H9 (cell line): ENCODE measurements at regions not wholly inside any gene's neighbourhood (a gene's known extent, or its start where the extent isn't known, plus 50 kb on each side); places are given as distances from the start of the nearest gene placed in this dataset.

ENCODE experiments used
- DNase-seq: peaks from one replicate; pipeline ENCODE4 v3.0.0-alpha.2; 2017
- H2AFZ ChIP-seq: one replicate; pipeline ENCODE4 v1.6.1; 2013; ENCODE audit warnings: mild to moderate bottlenecking, low read length, control low read depth, moderate library complexity
- H2AK5ac ChIP-seq: 2 replicates; pipeline ENCODE4 v1.6.1; 2013; ENCODE audit warnings: low read length, control low read depth, mixed read lengths; ENCODE audit not compliant: insufficient read length
- H2BK120ac ChIP-seq: one replicate; pipeline ENCODE4 v1.6.1; 2013; ENCODE audit warnings: low read depth, mild to moderate bottlenecking, low read length, control low read depth, inconsistent platforms; ENCODE audit not compliant: poor library complexity, severe bottlenecking
- H2BK12ac ChIP-seq: 2 replicates; pipeline ENCODE4 v1.6.1; 2013; ENCODE audit warnings: low read length, control low read depth, mixed read lengths, low read depth; ENCODE audit not compliant: insufficient read length
- H2BK15ac ChIP-seq: 2 replicates; pipeline ENCODE4 v1.6.1; 2013; ENCODE audit warnings: low read depth, low read length, control low read depth
- H2BK20ac ChIP-seq: one replicate; pipeline ENCODE4 v1.6.1; 2013; ENCODE audit warnings: low read depth, mild to moderate bottlenecking, low read length, control low read depth, inconsistent platforms; ENCODE audit not compliant: poor library complexity, severe bottlenecking
- H2BK5ac ChIP-seq: 2 replicates; pipeline ENCODE4 v1.6.1; 2013; ENCODE audit warnings: low read length, control low read depth, mixed read lengths; ENCODE audit not compliant: insufficient read length
- H3K14ac ChIP-seq: 2 replicates; pipeline ENCODE4 v1.6.1; 2013; ENCODE audit warnings: low read length, control low read depth; ENCODE audit not compliant: insufficient read depth
- H3K18ac ChIP-seq: 2 replicates; pipeline ENCODE4 v1.6.1; 2013; ENCODE audit warnings: low read depth, mild to moderate bottlenecking, mixed read lengths, low read length, control low read depth; ENCODE audit not compliant: insufficient read length
- H3K23ac ChIP-seq: 2 replicates; pipeline ENCODE4 v1.6.1; 2013; ENCODE audit warnings: low read length, control low read depth, mixed read lengths, low read depth; ENCODE audit not compliant: insufficient read length
- H3K23me2 ChIP-seq: 2 replicates; pipeline ENCODE4 v1.6.1; 2013; ENCODE audit warnings: low read depth, mild to moderate bottlenecking, mixed read lengths, low read length, control low read depth; ENCODE audit not compliant: insufficient read length, poor library complexity, severe bottlenecking
- H3K27ac ChIP-seq: 2 replicates; pipeline ENCODE4 v1.5.1; 2013; ENCODE audit warnings: low read length, control low read depth, mixed read lengths, low read depth; ENCODE audit not compliant: insufficient read length
- H3K27me3 ChIP-seq: 2 replicates; pipeline ENCODE4 v1.6.1; 2013; ENCODE audit warnings: low read length, control low read depth, inconsistent platforms; ENCODE audit not compliant: insufficient read depth
- H3K4ac ChIP-seq: 2 replicates; pipeline ENCODE4 v1.6.1; 2013; ENCODE audit warnings: low read depth, mild to moderate bottlenecking, control low read depth, inconsistent platforms, low read length, moderate library complexity
- H3K4me1 ChIP-seq: 2 replicates; pipeline ENCODE4 v1.6.1; 2013; ENCODE audit warnings: low read length, control low read depth, inconsistent platforms; ENCODE audit not compliant: insufficient read depth
- H3K4me2 ChIP-seq: 2 replicates; pipeline ENCODE4 v1.6.1; 2013; ENCODE audit warnings: low read length, control low read depth, mixed read lengths; ENCODE audit not compliant: insufficient read length, insufficient read depth
- H3K56ac ChIP-seq: 2 replicates; pipeline ENCODE4 v1.6.1; 2013; ENCODE audit warnings: low read depth, mild to moderate bottlenecking, mixed read lengths, low read length, control low read depth; ENCODE audit not compliant: insufficient read length
- H3K79me1 ChIP-seq: 2 replicates; pipeline ENCODE4 v1.6.1; 2013; ENCODE audit warnings: low read depth, mild to moderate bottlenecking, moderate library complexity, low read length, control low read depth, inconsistent platforms; ENCODE audit not compliant: insufficient read depth, poor library complexity, severe bottlenecking
- H3K79me2 ChIP-seq: 2 replicates; pipeline ENCODE4 v1.6.1; 2013; ENCODE audit warnings: low read length, control low read depth, inconsistent platforms; ENCODE audit not compliant: insufficient read depth
- H3K9ac ChIP-seq: 2 replicates; pipeline ENCODE4 v1.6.1; 2013; ENCODE audit warnings: low read length, control low read depth, mixed read lengths; ENCODE audit not compliant: insufficient read length; ENCODE audit errors: extremely low read depth
- H3K9me3 ChIP-seq: one replicate; pipeline ENCODE4 v1.6.1; 2013; ENCODE audit warnings: low read depth, low read length, inconsistent platforms; ENCODE audit not compliant: control insufficient read depth
- H3T11ph ChIP-seq: one replicate; pipeline ENCODE4 v1.6.1; 2013; ENCODE audit warnings: mild to moderate bottlenecking, low read length, control low read depth, inconsistent platforms
- H4K20me1 ChIP-seq: one replicate; pipeline ENCODE4 v1.6.1; 2013; ENCODE audit not compliant: control insufficient read depth, insufficient read length, insufficient read depth
- H4K5ac ChIP-seq: 2 replicates; pipeline ENCODE4 v1.6.1; 2013; ENCODE audit warnings: low read depth, mild to moderate bottlenecking, mixed read lengths, low read length, control low read depth; ENCODE audit not compliant: insufficient read length
- H4K8ac ChIP-seq: replicated peaks from 2 replicates; pipeline ENCODE4 v1.6.1; 2013; ENCODE audit warnings: low read length, control low read depth, mixed read lengths, low read depth; ENCODE audit not compliant: insufficient read length
- H4K91ac ChIP-seq: 2 replicates; pipeline ENCODE4 v1.6.1; 2013; ENCODE audit warnings: low read depth, mild to moderate bottlenecking, moderate library complexity, mixed read lengths, low read length, control low read depth; ENCODE audit not compliant: insufficient read length
- H3K27ac Mint-ChIP-seq, 3 experiments: 2 replicates in 2 of 3; 3 replicates in 1 of 3; pipeline ENCODE4 v1.8.0; 2020 to 2021; ENCODE audit warnings: mixed read lengths in 3 of 3, mild to moderate bottlenecking in 1 of 3, moderate library complexity in 1 of 3
- H3K27me3 Mint-ChIP-seq: 2 replicates; pipeline ENCODE4 v1.8.0; 2021; ENCODE audit warnings: low read depth, mild to moderate bottlenecking, moderate library complexity, mixed read lengths
- H3K36me3 Mint-ChIP-seq, 3 experiments: 2 replicates in 2 of 3; 3 replicates in 1 of 3; pipeline ENCODE4 v1.8.0; 2020 to 2021; ENCODE audit warnings: low read depth in 3 of 3, mixed read lengths in 3 of 3; ENCODE audit not compliant: insufficient read depth in 1 of 3
- H3K4me1 Mint-ChIP-seq, 2 experiments: 2 replicates each; pipeline ENCODE4 v1.8.0; 2020; ENCODE audit warnings: mixed read lengths in 2 of 2
- H3K4me3 Mint-ChIP-seq, 2 experiments: 2 replicates in 1 of 2; 3 replicates in 1 of 2; pipeline ENCODE4 v1.8.0; 2020 to 2021; ENCODE audit warnings: mild to moderate bottlenecking in 2 of 2, mixed read lengths in 2 of 2, moderate library complexity in 1 of 2
- H3K9me3 Mint-ChIP-seq, 2 experiments: 2 replicates in 1 of 2; 3 replicates in 1 of 2; pipeline ENCODE4 v1.8.0; 2020; ENCODE audit warnings: mild to moderate bottlenecking in 2 of 2, mixed read lengths in 2 of 2, moderate library complexity in 1 of 2
- WGBS: extraction: QIAGEN DNeasy Blood & Tissue Kit; methylation state at CpG from one replicate; pipeline ENCODE4 v1.1.7; 2013; ENCODE audit warnings: missing lambda C conversion rate, low lambda C conversion rate, mixed read lengths; ENCODE audit not compliant: insufficient read length; ENCODE audit errors: extremely low coverage; 5-methylcytosine and 5-hydroxymethylcytosine counted together
- TF ChIP-seq, protein P1 (sequence below): fragments of 200-600 bp; sonication (generic); conservative IDR thresholded peaks from 3 replicates; pipeline ENCODE4 v1.8.0; 2021; ENCODE audit warnings: antibody characterized with exemption, mild to moderate bottlenecking

- Mint-ChIP-seq H3K4me1 (no peaks in the 10 kb centered on the region), H3K9me3 (peaks cover 7 to 12% of the 10 kb centered on the region in 2 experiments; a peak in 4 of 5 replicates), H3K4me3 (no peak overlapping the region), H3K27ac (no peak overlapping the region), H3K27me3 (no peaks in the 10 kb centered on the region), H3K36me3 (peaks cover 0 to 6% (median 1%) of the 10 kb centered on the region in 3 experiments; a peak in 2 of 7 replicates)
- Histone ChIP-seq H3K4me2 (no peak overlapping the region), H3K27ac (no peak overlapping the region), H2AFZ (no peak overlapping the region), H4K5ac (no peak overlapping the region), H3K79me1 (no peaks in the 10 kb centered on the region), H3K9ac (no peak overlapping the region), H3K14ac (no peak overlapping the region), H3T11ph (no peak overlapping the region), H4K8ac (no peak overlapping the region), H3K4ac (no peak overlapping the region), H2BK120ac (no peak overlapping the region), H3K27me3 (no peaks in the 10 kb centered on the region), H3K79me2 (no peaks in the 10 kb centered on the region), H4K20me1 (no peaks in the 10 kb centered on the region), H2BK20ac (no peak overlapping the region), H2BK15ac (no peak overlapping the region), H3K4me1 (no peaks in the 10 kb centered on the region), H2BK5ac (no peak overlapping the region), H2BK12ac (no peak overlapping the region), H3K18ac (no peak overlapping the region), H2AK5ac (no peak overlapping the region), H3K56ac (no peak overlapping the region), H3K23ac (no peak overlapping the region), H3K9me3 (no peaks in the 10 kb centered on the region), H3K23me2 (no peaks in the 10 kb centered on the region), H4K91ac (no peak overlapping the region)
- DNase-seq: no peak
- TF ChIP-seq, protein P1, sequence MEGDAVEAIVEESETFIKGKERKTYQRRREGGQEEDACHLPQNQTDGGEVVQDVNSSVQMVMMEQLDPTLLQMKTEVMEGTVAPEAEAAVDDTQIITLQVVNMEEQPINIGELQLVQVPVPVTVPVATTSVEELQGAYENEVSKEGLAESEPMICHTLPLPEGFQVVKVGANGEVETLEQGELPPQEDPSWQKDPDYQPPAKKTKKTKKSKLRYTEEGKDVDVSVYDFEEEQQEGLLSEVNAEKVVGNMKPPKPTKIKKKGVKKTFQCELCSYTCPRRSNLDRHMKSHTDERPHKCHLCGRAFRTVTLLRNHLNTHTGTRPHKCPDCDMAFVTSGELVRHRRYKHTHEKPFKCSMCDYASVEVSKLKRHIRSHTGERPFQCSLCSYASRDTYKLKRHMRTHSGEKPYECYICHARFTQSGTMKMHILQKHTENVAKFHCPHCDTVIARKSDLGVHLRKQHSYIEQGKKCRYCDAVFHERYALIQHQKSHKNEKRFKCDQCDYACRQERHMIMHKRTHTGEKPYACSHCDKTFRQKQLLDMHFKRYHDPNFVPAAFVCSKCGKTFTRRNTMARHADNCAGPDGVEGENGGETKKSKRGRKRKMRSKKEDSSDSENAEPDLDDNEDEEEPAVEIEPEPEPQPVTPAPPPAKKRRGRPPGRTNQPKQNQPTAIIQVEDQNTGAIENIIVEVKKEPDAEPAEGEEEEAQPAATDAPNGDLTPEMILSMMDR: no peak
- no CpG with 5 or more reads among the region's 1 CpG for WGBS
Observed at GRCh38 chr1:188499690-188500089, 1670.9 kb downstream of the PLA2G4A start.
